Neural cell (in vitro differentiated cells): ENCODE measurements at regions not wholly inside any gene's neighbourhood (a gene's known extent, or its start where the extent isn't known, plus 50 kb on each side); places are given as distances from the start of the nearest gene placed in this dataset.

Source experiments
- H2AFZ ChIP-seq: fragments of 200-600, 300-800 bp; sonication (generic), shearing (Covaris generic); 2 replicates; pipeline ENCODE4 v1.6.0; 2014; ENCODE audit warnings: low read depth, mild to moderate bottlenecking, antibody characterized with exemption, low read length, moderate library complexity
- H3F3A ChIP-seq: fragments of 200-600 bp; shearing (Covaris generic); 2 replicates; pipeline ENCODE4 v1.6.1; 2016; ENCODE audit warnings: mild to moderate bottlenecking, moderate library complexity, mixed read lengths, antibody characterized with exemption, low read length; ENCODE audit not compliant: insufficient read depth, poor library complexity, severe bottlenecking
- H3K27ac ChIP-seq: fragments of 200-600, 300-800 bp; sonication (generic), shearing (Covaris generic); 2 replicates; pipeline ENCODE4 v1.5.1; 2014; ENCODE audit warnings: mild to moderate bottlenecking, low read length, moderate library complexity
- H3K27me3 ChIP-seq: fragments of 300-800, 200-600 bp; sonication (generic), shearing (Covaris generic); 2 replicates; pipeline ENCODE4 v1.6.0; 2014; ENCODE audit warnings: mild to moderate bottlenecking, low read depth, low read length, moderate library complexity; ENCODE audit not compliant: insufficient read depth
- H3K36me3 ChIP-seq: fragments of 300-800, 200-600 bp; sonication (generic), shearing (Covaris generic); 2 replicates; pipeline ENCODE4 v1.5.1; 2014; ENCODE audit warnings: mild to moderate bottlenecking, antibody characterized with exemption, low read length, moderate library complexity; ENCODE audit not compliant: insufficient read depth
- H3K4me2 ChIP-seq: fragments of 300-800, 200-600 bp; sonication (generic), shearing (Covaris generic); 2 replicates; pipeline ENCODE4 v1.6.0; 2014; ENCODE audit warnings: mild to moderate bottlenecking, low read length
- H3K4me3 ChIP-seq: fragments of 300-800, 200-600 bp; sonication (generic), shearing (Covaris generic); 2 replicates; pipeline ENCODE4 v1.5.1; 2014; ENCODE audit warnings: mild to moderate bottlenecking, low read length, moderate library complexity
- H3K79me2 ChIP-seq: fragments of 200-600 bp; shearing (Covaris generic); replicated peaks from 2 replicates; pipeline ENCODE4 v1.6.0; 2014; ENCODE audit warnings: mild to moderate bottlenecking, low read length, moderate library complexity; ENCODE audit not compliant: insufficient read depth
- H3K9ac ChIP-seq: fragments of 300-800, 200-600 bp; sonication (generic), shearing (Covaris generic); 2 replicates; pipeline ENCODE4 v1.6.1; 2016; ENCODE audit warnings: mild to moderate bottlenecking, low read length, mixed read lengths
- H3K9me2 ChIP-seq: fragments of 200-600 bp; shearing (Covaris generic); 2 replicates; pipeline ENCODE4 v1.6.1; 2016; ENCODE audit warnings: mild to moderate bottlenecking, low read length, mixed read lengths; ENCODE audit not compliant: insufficient read depth
- H3K9me3 ChIP-seq: fragments of 200-600, 300-800 bp; sonication (generic), shearing (Covaris generic); 2 replicates; pipeline ENCODE4 v1.6.1; 2016; ENCODE audit warnings: mild to moderate bottlenecking, mixed run types, low read length, moderate library complexity, mixed read lengths
- H4K20me1 ChIP-seq: fragments of 200-600 bp; shearing (Covaris generic); 2 replicates; pipeline ENCODE4 v1.6.1; 2016; ENCODE audit warnings: mild to moderate bottlenecking, mixed run types; ENCODE audit not compliant: insufficient read depth
- CTCF ChIP-seq: fragments of 450-650 bp; IDR thresholded peaks from 2 replicates; pipeline ENCODE4 v1.5.1; 2014; ENCODE audit warnings: antibody characterized with exemption, mild to moderate bottlenecking, moderate library complexity; ENCODE audit not compliant: poor library complexity, severe bottlenecking
- EP300 ChIP-seq: fragments of 450-650 bp; conservative IDR thresholded peaks from 2 replicates; pipeline ENCODE4 v1.6.1; 2014; ENCODE audit warnings: antibody characterized with exemption, mild to moderate bottlenecking, moderate library complexity; ENCODE audit not compliant: poor library complexity, severe bottlenecking
- EZH2 ChIP-seq: fragments of 200-600, 300-800 bp; shearing (Covaris generic), sonication (generic); IDR thresholded peaks from 2 replicates; pipeline ENCODE4 v1.6.1; 2014; ENCODE audit warnings: antibody characterized with exemption, low read length, borderline replicate concordance, mild to moderate bottlenecking; ENCODE audit not compliant: insufficient read depth, poor library complexity, severe bottlenecking
- MXI1 ChIP-seq: fragments of 450-650 bp; conservative IDR thresholded peaks from 2 replicates; pipeline ENCODE4 v1.6.1; 2014; ENCODE audit warnings: antibody characterized with exemption, mild to moderate bottlenecking; ENCODE audit not compliant: poor library complexity, severe bottlenecking
- POLR2AphosphoS5 ChIP-seq: IDR thresholded peaks from 2 replicates; pipeline ENCODE4 v1.6.1; 2012
- RAD21 ChIP-seq: fragments of 450-650 bp; conservative IDR thresholded peaks from 2 replicates; pipeline ENCODE4 v1.6.1; 2014; ENCODE audit warnings: antibody characterized with exemption, mild to moderate bottlenecking, moderate library complexity
- SMC3 ChIP-seq: fragments of 450-650 bp; conservative IDR thresholded peaks from 2 replicates; pipeline ENCODE4 v1.6.1; 2014; ENCODE audit warnings: antibody characterized with exemption, mild to moderate bottlenecking, moderate library complexity; ENCODE audit not compliant: poor library complexity
- TAF1 ChIP-seq: IDR thresholded peaks from 2 replicates; pipeline ENCODE4 v1.6.1; 2012; ENCODE audit warnings: low read depth
- TF ChIP-seq, protein P1 (sequence below): IDR thresholded peaks from 2 replicates; pipeline ENCODE4 v1.6.1; 2012; ENCODE audit warnings: borderline replicate concordance

DNA sequence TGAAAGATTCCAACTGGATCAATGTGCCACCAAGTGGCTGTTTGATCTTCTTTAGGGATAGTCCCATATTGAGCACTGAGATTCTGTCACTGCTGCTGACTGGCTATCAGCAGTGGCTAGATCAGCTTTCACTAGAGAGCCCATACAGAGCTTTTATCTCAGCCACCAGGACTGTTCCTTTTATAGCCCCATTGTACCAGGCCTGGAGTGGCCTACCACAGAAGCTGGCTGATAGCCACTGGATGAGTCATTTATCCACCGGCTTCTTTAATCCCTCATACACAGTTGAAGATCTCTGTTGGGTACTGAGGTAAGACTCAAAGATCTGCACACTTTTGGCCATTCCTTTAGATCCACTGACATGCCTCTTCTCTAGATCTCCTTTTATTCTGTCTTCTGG lies 1101.1 kb downstream of the SORCS3 start:
- Histone ChIP-seq H3K9me3 (no peaks in the 10 kb centered on the region), H3K27me3 (no peaks in the 10 kb centered on the region), H3K4me3 (no peak overlapping the region), H2AFZ (no peak overlapping the region), H3K79me2 (no peaks in the 10 kb centered on the region), H3K36me3 (no peaks in the 10 kb centered on the region), H3K9ac (no peak overlapping the region), H3K4me2 (no peak overlapping the region), H3K27ac (no peak overlapping the region), H3K9me2 (no peaks in the 10 kb centered on the region), H3F3A (no peaks in the 10 kb centered on the region), H4K20me1 (no peaks in the 10 kb centered on the region)
- TF ChIP-seq TAF1 (no peak), SMC3 (no peak), EZH2 (no peak)

DNA sequence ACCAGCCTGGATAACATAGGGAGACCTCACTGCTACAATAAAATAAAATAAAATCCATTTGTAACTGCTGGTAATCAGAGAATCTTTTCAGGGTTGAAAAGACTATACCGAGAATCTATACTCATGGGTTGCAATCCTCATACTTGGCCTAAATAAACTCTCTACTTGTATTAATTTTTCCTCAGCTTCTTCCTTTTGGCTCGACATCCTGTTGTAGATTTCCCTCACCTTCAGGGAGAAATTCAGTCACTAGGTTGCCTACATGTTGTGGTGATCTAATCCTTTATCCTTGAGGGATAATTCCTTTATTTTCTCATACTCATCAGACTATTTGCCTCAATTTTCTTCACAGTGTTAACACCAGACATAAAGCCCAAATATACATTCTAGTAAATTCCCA lies 1093.4 kb downstream of the SORCS3 start:
- H3K27ac ChIP-seq: no peak overlapping the region
- no peaks in the 10 kb centered on the region for H3K79me2 ChIP-seq
- H3K4me2 ChIP-seq: no peak overlapping the region
- no peaks in the 10 kb centered on the region for H4K20me1 ChIP-seq
- no peaks in the 10 kb centered on the region for H3K27me3 ChIP-seq
- H3K36me3 ChIP-seq: no peaks in the 10 kb centered on the region
- no peak overlapping the region for H2AFZ ChIP-seq
- no peaks in the 10 kb centered on the region for H3F3A ChIP-seq
- H3K9me3 ChIP-seq: no peaks in the 10 kb centered on the region
- no peak overlapping the region for H3K4me3 ChIP-seq
- no peaks in the 10 kb centered on the region for H3K9me2 ChIP-seq
- H3K9ac ChIP-seq: no peak overlapping the region
- TF ChIP-seq, protein P1, sequence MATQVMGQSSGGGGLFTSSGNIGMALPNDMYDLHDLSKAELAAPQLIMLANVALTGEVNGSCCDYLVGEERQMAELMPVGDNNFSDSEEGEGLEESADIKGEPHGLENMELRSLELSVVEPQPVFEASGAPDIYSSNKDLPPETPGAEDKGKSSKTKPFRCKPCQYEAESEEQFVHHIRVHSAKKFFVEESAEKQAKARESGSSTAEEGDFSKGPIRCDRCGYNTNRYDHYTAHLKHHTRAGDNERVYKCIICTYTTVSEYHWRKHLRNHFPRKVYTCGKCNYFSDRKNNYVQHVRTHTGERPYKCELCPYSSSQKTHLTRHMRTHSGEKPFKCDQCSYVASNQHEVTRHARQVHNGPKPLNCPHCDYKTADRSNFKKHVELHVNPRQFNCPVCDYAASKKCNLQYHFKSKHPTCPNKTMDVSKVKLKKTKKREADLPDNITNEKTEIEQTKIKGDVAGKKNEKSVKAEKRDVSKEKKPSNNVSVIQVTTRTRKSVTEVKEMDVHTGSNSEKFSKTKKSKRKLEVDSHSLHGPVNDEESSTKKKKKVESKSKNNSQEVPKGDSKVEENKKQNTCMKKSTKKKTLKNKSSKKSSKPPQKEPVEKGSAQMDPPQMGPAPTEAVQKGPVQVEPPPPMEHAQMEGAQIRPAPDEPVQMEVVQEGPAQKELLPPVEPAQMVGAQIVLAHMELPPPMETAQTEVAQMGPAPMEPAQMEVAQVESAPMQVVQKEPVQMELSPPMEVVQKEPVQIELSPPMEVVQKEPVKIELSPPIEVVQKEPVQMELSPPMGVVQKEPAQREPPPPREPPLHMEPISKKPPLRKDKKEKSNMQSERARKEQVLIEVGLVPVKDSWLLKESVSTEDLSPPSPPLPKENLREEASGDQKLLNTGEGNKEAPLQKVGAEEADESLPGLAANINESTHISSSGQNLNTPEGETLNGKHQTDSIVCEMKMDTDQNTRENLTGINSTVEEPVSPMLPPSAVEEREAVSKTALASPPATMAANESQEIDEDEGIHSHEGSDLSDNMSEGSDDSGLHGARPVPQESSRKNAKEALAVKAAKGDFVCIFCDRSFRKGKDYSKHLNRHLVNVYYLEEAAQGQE: no peak
- TF ChIP-seq CTCF: no peak
- TF ChIP-seq TAF1: no peak
- no peak for TF ChIP-seq EP300
- TF ChIP-seq EZH2: no peak

DNA sequence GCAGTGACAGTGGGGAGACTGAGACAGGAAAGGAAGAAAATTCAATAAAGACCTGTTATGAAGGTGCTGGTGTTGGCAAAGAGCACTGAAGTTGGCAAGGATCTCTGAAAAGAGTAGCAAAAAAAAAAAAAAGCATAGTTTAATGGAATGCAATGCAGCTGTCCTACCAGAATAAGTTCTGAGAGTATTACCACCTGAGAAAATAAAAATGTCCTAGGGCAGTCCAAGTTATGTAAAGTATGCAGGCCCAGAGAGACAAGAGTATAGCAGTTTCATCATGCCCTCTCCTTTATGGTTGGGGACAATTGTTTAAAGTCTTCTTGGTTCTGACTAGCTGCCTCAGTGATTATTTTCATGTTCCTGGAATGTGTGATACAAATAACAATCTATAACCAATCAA lies 1092.8 kb downstream of the SORCS3 start:
- no peaks in the 10 kb centered on the region for H3K9me3 ChIP-seq
- H3K4me3 ChIP-seq: no peak overlapping the region
- no peaks in the 10 kb centered on the region for H3F3A ChIP-seq
- no peak overlapping the region for H3K27ac ChIP-seq
- no peaks in the 10 kb centered on the region for H3K9me2 ChIP-seq
- H4K20me1 ChIP-seq: no peaks in the 10 kb centered on the region
- TF ChIP-seq CTCF (no peak), EP300 (no peak), MXI1 (no peak), RAD21 (no peak), POLR2AphosphoS5 (no peak)
- TF ChIP-seq, protein P1: no peak
- no peaks in the 10 kb centered on the region for H3K79me2 ChIP-seq
- H3K27me3 ChIP-seq: no peaks in the 10 kb centered on the region
- H2AFZ ChIP-seq: no peak overlapping the region
- no peak overlapping the region for H3K9ac ChIP-seq
- no peak overlapping the region for H3K4me2 ChIP-seq
- no peaks in the 10 kb centered on the region for H3K36me3 ChIP-seq
